HEK293 (cell line): ENCODE measurements at regions not wholly inside any gene's neighbourhood (a gene's known extent, or its start where the extent isn't known, plus 50 kb on each side); places are given as distances from the start of the nearest gene placed in this dataset.

ENCODE experiments used
- CTCF ChIA-PET: fragments of 350-600 bp; formaldehyde crosslinking; extraction: SDS; loops from one replicate; lab custom pipeline; 2021; ENCODE audit warnings: antibody characterized with exemption; lab: Yijun Ruan, JAX
- POLR2A ChIA-PET: fragments of 300-600 bp; formaldehyde crosslinking; extraction: SDS; loops from one replicate; lab custom pipeline; 2020; ENCODE audit warnings: antibody characterized with exemption, inconsistent platforms; lab: Yijun Ruan, JAX
- H3K27ac ChIP-seq: fragments of 200-500 bp; sonication (Bioruptor generic); 2 replicates; pipeline ENCODE4 v1.5.1; 2014; ENCODE audit warnings: low read depth, low read length, control low read depth, inconsistent platforms; ENCODE audit errors: extremely low read depth
- H3K36me3 ChIP-seq, 2 experiments: fragments of 200-500 bp in 1 of 2; sonication (Bioruptor generic) in 1 of 2; 1 replicate in 1 of 2; 2 replicates in 1 of 2; pipeline ENCODE4 v1.5.1; 2014 to 2017; ENCODE audit warnings: inconsistent platforms in 2 of 2, low read length in 2 of 2; ENCODE audit not compliant: control insufficient read depth in 2 of 2, insufficient read depth in 1 of 2
- H3K4me1 ChIP-seq: fragments of 200-500 bp; sonication (Bioruptor generic); 2 replicates; pipeline ENCODE4 v1.5.1; 2014; ENCODE audit warnings: mild to moderate bottlenecking, low read length, inconsistent platforms; ENCODE audit not compliant: control insufficient read depth, insufficient read depth
- H3K4me3 ChIP-seq: 2 replicates; pipeline ENCODE4 v1.5.1; 2011; ENCODE audit warnings: low read depth, mild to moderate bottlenecking, control low read depth, low read length, moderate library complexity
- H3K9me3 ChIP-seq: fragments of 200-500 bp; sonication (Bioruptor generic); 2 replicates; pipeline ENCODE4 v1.5.1; 2014; ENCODE audit warnings: low read depth, low read length, inconsistent platforms; ENCODE audit not compliant: control insufficient read depth, insufficient read depth
- OSR2 ChIP-seq: fragments of 450-650 bp; formaldehyde crosslinking; IDR thresholded peaks from 2 replicates; pipeline ENCODE4 v1.5.1; 2016; ENCODE audit warnings: missing biosample characterization, missing genetic modification characterization
- WT1 ChIP-seq: fragments of 450-650 bp; formaldehyde crosslinking; IDR thresholded peaks from 2 replicates; pipeline ENCODE4 v1.5.1; 2016; ENCODE audit warnings: missing biosample characterization, missing genetic modification characterization
- YY1 ChIP-seq: fragments of 450-650 bp; formaldehyde crosslinking; IDR thresholded peaks from 2 replicates; pipeline ENCODE4 v1.5.1; 2018; ENCODE audit warnings: missing biosample characterization, missing genetic modification characterization
- YY2 ChIP-seq: fragments of 450-650 bp; formaldehyde crosslinking; IDR thresholded peaks from 2 replicates; pipeline ENCODE4 v1.5.1; 2016; ENCODE audit warnings: missing biosample characterization, missing genetic modification characterization
- ZNF121 ChIP-seq: fragments of 450-650 bp; formaldehyde crosslinking; IDR thresholded peaks from 2 replicates; pipeline ENCODE4 v1.5.1; 2016; ENCODE audit warnings: missing biosample characterization, missing genetic modification characterization
- ZNF221 ChIP-seq: fragments of 450-650 bp; formaldehyde crosslinking; IDR thresholded peaks from 2 replicates; pipeline ENCODE4 v1.5.1; 2017; ENCODE audit warnings: missing biosample characterization, missing genetic modification characterization, borderline replicate concordance
- ZNF37A ChIP-seq: fragments of 450-650 bp; IDR thresholded peaks from 2 replicates; pipeline ENCODE4 v1.5.1; 2018; ENCODE audit warnings: missing biosample characterization, missing genetic modification characterization
- ZNF629 ChIP-seq: fragments of 450-650 bp; formaldehyde crosslinking; IDR thresholded peaks from 2 replicates; pipeline ENCODE4 v1.5.1; 2017; ENCODE audit warnings: missing biosample characterization, missing genetic modification characterization
- ZNF654 ChIP-seq: fragments of 450-650 bp; formaldehyde crosslinking; IDR thresholded peaks from 2 replicates; pipeline ENCODE4 v1.5.1; 2016; ENCODE audit warnings: low read depth, missing biosample characterization, missing genetic modification characterization
- ZNF664 ChIP-seq: fragments of 450-650 bp; formaldehyde crosslinking; IDR thresholded peaks from 2 replicates; pipeline ENCODE4 v1.5.1; 2016; ENCODE audit warnings: missing biosample characterization, missing genetic modification characterization
- ZNF768 ChIP-seq: fragments of 450-650 bp; formaldehyde crosslinking; IDR thresholded peaks from 2 replicates; pipeline ENCODE4 v1.5.1; 2018; ENCODE audit warnings: missing biosample characterization, mild to moderate bottlenecking, missing genetic modification characterization
- TF ChIP-seq, protein P1 (sequence below): fragments of 450-650 bp; IDR thresholded peaks from 2 replicates; pipeline ENCODE4 v1.5.1; 2018; ENCODE audit warnings: missing biosample characterization, missing genetic modification characterization
- TF ChIP-seq, protein P2 (sequence below): fragments of 450-650 bp; formaldehyde crosslinking; IDR thresholded peaks from 2 replicates; pipeline ENCODE4 v1.5.1; 2016; ENCODE audit warnings: missing biosample characterization, missing genetic modification characterization
- TF ChIP-seq, protein P3 (sequence below): fragments of 450-650 bp; formaldehyde crosslinking; IDR thresholded peaks from 2 replicates; pipeline ENCODE4 v1.5.1; 2016; ENCODE audit warnings: missing biosample characterization, missing genetic modification characterization
- TF ChIP-seq, protein P4 (sequence below): fragments of 450-650 bp; formaldehyde crosslinking; IDR thresholded peaks from 2 replicates; pipeline ENCODE4 v1.5.1; 2017; ENCODE audit warnings: missing biosample characterization, missing genetic modification characterization

DNA sequence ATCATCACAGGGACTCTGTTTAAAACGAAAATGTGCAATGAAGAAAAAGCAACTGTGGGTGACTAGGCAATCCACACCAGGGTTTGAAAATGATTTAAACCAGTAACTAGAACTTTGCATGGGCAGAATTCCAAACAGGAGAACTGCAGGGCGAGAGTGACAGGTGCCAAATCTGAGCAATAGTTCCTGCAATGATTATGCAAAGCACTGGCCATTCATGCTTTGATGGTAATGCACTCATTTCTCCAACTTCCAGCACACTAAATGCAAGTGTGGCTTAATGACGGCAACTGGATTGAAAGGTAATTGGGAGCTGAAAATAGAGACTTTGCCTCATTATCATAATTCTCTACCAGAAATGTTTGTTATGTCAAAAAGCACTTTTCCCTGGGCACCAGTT is 140.5 kb upstream of the TMCC3 start:
- ChIA-PET POLR2A (no interaction called here), CTCF (interaction anchor here (0.6 kb wide), 1 partner anchor 130 kb away, joined by 3 read pairs; no protein-coding TSS in a partner anchor)
- no peaks in the 10 kb centered on the region for H3K36me3 ChIP-seq
- H3K4me1 ChIP-seq, result no peaks in the 10 kb centered on the region
- TF ChIP-seq ZNF121 (tag by site-specific recombination) (no peak), ZNF629 (tag by site-specific recombination) (no peak)
- TF ChIP-seq, protein P1, sequence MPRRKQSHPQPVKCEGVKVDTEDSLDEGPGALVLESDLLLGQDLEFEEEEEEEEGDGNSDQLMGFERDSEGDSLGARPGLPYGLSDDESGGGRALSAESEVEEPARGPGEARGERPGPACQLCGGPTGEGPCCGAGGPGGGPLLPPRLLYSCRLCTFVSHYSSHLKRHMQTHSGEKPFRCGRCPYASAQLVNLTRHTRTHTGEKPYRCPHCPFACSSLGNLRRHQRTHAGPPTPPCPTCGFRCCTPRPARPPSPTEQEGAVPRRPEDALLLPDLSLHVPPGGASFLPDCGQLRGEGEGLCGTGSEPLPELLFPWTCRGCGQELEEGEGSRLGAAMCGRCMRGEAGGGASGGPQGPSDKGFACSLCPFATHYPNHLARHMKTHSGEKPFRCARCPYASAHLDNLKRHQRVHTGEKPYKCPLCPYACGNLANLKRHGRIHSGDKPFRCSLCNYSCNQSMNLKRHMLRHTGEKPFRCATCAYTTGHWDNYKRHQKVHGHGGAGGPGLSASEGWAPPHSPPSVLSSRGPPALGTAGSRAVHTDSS (tag by site-specific recombination), result no peak
- H3K4me3 ChIP-seq, result no peak overlapping the region
- H3K27ac ChIP-seq, result no peak overlapping the region
- H3K9me3 ChIP-seq, result no peaks in the 10 kb centered on the region

DNA sequence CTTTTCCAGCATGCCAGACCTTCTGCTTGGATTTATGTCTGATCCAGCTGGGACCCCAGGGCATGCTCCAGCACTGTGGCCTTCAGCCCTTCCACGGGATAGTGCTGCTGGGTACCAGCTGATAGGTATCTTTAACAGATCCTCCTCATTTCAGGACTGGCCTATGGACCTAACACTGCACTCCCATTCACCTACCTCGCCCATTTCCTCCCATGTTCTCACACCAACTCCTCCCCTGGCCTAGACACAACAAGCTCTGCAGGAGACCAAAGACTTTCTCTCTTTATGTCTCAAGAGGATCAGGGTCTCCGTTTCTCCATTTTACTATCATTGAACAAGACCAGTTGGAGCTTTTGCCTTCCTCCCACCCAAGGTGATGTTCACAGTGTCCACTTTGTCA is 140.0 kb upstream of the TMCC3 start:
- ChIA-PET POLR2A (no interaction called here), CTCF (no interaction called here)
- Histone ChIP-seq H3K4me3 (no peak overlapping the region), H3K27ac (no peak overlapping the region), H3K36me3 (no peaks in the 10 kb centered on the region), H3K4me1 (no peaks in the 10 kb centered on the region), H3K9me3 (no peaks in the 10 kb centered on the region)
- TF ChIP-seq ZNF768 (no peak), YY1 (tag by site-specific recombination) (no peak), ZNF221 (no peak), WT1 (tag by site-specific recombination) (0 out of 2 replicates have a peak, but pooled peaks have one; percentile 12), YY2 (tag by site-specific recombination) (no peak), ZNF37A (tag by site-specific recombination) (no peak), ZNF654 (no peak), ZNF664 (tag by site-specific recombination) (no peak)
- TF ChIP-seq, protein P2, sequence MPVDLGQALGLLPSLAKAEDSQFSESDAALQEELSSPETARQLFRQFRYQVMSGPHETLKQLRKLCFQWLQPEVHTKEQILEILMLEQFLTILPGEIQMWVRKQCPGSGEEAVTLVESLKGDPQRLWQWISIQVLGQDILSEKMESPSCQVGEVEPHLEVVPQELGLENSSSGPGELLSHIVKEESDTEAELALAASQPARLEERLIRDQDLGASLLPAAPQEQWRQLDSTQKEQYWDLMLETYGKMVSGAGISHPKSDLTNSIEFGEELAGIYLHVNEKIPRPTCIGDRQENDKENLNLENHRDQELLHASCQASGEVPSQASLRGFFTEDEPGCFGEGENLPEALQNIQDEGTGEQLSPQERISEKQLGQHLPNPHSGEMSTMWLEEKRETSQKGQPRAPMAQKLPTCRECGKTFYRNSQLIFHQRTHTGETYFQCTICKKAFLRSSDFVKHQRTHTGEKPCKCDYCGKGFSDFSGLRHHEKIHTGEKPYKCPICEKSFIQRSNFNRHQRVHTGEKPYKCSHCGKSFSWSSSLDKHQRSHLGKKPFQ, result no peak
- TF ChIP-seq, protein P3, sequence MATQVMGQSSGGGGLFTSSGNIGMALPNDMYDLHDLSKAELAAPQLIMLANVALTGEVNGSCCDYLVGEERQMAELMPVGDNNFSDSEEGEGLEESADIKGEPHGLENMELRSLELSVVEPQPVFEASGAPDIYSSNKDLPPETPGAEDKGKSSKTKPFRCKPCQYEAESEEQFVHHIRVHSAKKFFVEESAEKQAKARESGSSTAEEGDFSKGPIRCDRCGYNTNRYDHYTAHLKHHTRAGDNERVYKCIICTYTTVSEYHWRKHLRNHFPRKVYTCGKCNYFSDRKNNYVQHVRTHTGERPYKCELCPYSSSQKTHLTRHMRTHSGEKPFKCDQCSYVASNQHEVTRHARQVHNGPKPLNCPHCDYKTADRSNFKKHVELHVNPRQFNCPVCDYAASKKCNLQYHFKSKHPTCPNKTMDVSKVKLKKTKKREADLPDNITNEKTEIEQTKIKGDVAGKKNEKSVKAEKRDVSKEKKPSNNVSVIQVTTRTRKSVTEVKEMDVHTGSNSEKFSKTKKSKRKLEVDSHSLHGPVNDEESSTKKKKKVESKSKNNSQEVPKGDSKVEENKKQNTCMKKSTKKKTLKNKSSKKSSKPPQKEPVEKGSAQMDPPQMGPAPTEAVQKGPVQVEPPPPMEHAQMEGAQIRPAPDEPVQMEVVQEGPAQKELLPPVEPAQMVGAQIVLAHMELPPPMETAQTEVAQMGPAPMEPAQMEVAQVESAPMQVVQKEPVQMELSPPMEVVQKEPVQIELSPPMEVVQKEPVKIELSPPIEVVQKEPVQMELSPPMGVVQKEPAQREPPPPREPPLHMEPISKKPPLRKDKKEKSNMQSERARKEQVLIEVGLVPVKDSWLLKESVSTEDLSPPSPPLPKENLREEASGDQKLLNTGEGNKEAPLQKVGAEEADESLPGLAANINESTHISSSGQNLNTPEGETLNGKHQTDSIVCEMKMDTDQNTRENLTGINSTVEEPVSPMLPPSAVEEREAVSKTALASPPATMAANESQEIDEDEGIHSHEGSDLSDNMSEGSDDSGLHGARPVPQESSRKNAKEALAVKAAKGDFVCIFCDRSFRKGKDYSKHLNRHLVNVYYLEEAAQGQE, result peak; percentile 64
- TF ChIP-seq, all 188 proteins: peak for 2

DNA sequence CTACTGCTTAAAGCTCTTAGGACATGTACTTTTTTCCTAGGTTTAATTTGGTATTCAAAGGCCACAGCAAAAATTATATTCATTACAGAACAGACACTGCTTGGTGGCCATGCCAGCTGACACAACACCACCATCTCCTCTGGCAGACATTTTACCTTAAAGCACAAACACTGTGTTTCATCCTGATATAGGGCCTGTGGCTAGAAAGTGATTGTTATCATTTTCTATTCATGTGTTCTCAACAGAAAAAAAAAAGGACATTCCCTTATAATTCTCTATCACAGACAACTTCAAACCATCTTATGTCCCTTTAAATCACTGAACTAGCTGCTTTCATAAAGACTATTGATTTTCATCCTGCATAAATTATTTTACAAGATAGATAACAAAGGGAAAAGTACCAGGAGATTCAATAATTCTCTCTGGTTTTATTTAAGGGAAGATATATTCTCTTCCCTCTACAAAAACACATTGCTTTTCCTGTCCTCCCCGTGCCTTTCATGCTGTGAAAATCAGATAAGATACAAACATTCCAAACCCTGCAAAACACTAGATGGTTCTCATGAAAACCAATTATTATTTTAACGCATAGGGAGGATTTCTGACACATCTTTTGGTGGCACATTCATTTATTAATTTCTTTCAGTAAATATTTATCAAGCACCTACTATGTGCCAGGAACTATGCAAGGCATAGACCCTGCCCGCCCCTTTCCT is 139.3 kb upstream of the TMCC3 start:
- Histone ChIP-seq H3K36me3 (no peaks in the 10 kb centered on the region), H3K4me1 (no peaks in the 10 kb centered on the region), H3K27ac (no peak overlapping the region), H3K9me3 (no peaks in the 10 kb centered on the region), H3K4me3 (no peak overlapping the region)
- ChIA-PET POLR2A (no interaction called here), CTCF (no interaction called here)
- TF ChIP-seq OSR2 (tag by site-specific recombination), result no peak
- TF ChIP-seq, protein P4, sequence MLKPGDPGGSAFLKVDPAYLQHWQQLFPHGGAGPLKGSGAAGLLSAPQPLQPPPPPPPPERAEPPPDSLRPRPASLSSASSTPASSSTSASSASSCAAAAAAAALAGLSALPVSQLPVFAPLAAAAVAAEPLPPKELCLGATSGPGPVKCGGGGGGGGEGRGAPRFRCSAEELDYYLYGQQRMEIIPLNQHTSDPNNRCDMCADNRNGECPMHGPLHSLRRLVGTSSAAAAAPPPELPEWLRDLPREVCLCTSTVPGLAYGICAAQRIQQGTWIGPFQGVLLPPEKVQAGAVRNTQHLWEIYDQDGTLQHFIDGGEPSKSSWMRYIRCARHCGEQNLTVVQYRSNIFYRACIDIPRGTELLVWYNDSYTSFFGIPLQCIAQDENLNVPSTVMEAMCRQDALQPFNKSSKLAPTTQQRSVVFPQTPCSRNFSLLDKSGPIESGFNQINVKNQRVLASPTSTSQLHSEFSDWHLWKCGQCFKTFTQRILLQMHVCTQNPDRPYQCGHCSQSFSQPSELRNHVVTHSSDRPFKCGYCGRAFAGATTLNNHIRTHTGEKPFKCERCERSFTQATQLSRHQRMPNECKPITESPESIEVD (tag by site-specific recombination), result peak; percentile 49
